ENCODE measurements at regions not wholly inside any gene's neighbourhood (a gene's known extent, or its start where the extent isn't known, plus 50 kb on each side); places are given as distances from the start of the nearest gene placed in this dataset.
"Not testable (repeated sequence)": the region's sequence is repeated elsewhere in the genome, so short reads cannot be mapped to it uniquely, and the experiment has no call there.

DNA sequence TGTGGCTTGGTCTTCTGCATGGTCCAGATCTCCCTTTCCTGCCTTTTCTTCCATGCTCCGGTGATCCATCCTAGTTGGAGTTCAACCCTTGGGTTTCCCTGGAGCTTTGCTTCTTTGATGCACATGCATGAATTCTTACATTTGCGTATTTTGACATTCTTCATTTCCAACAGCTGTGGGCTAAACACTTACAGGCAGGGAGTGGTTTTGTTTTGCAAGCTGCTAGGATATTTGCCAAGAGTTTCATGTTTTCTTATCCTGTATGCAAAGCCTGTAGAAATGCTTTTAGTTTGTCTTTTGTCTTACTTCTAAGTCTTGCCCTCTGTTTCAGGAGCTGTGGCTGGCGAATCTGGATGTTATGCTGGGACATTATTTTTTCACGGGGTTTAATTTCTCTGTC is 90.3 kb upstream of the PAXBP1 start:
- no peaks in the 10 kb centered on the region for H3K4me1 Mint-ChIP-seq
- peaks cover 7% of the 10 kb centered on the region for H3K9me3 Mint-ChIP-seq
- peaks cover 11% of the 10 kb centered on the region for H3K27me3 Mint-ChIP-seq
- H3K4me3 Mint-ChIP-seq = no peak overlapping the region
- H3K27ac Mint-ChIP-seq = no peak overlapping the region
- ATAC-seq (ENCODE audit: low read depth) (no peak), DNase-seq (ENCODE audit: low spot score in 2 of 2) (no peak)
- no peaks in the 10 kb centered on the region for H3K36me3 Mint-ChIP-seq

DNA sequence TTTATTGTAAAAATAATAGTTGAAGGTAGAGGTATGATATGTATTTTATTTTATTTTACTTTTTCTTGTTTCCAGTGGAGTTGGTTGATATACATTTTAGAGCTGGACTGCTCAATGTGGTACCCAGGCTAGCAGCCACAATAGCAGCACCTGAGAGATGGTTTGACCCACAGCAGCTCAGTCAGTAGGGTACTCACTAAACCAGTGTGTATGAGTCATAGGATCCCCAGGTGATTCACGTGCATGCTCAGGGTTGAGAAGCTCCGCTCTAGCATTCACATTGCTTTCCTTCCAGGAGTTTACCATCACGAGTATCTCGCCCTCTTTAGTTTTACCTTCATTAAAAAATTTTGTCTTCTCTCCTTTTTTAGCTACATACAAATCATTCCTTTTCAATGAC is 96.0 kb upstream of the PAXBP1 start:
- no peak overlapping the region for H3K27ac Mint-ChIP-seq
- DNase-seq (ENCODE audit: low spot score in 2 of 2) (no peak), ATAC-seq (ENCODE audit: low read depth) (no peak)
- peaks cover 27% of the 10 kb centered on the region for H3K27me3 Mint-ChIP-seq
- H3K9me3 Mint-ChIP-seq = no peaks in the 10 kb centered on the region
- no peaks in the 10 kb centered on the region for H3K36me3 Mint-ChIP-seq
- no peaks in the 10 kb centered on the region for H3K4me1 Mint-ChIP-seq
- no peak overlapping the region for H3K4me3 Mint-ChIP-seq

GRCh38 chr21:32868631-32869454 is 97.3 kb upstream of the PAXBP1 start:
- no peaks in the 10 kb centered on the region for H3K36me3 Mint-ChIP-seq
- H3K27me3 Mint-ChIP-seq = peaks cover 25% of the 10 kb centered on the region
- H3K27ac Mint-ChIP-seq = no peak overlapping the region
- H3K4me1 Mint-ChIP-seq = no peaks in the 10 kb centered on the region
- ATAC-seq (ENCODE audit: low read depth) (no peak), DNase-seq (ENCODE audit: low spot score in 2 of 2) (no peak)
- no peaks in the 10 kb centered on the region for H3K9me3 Mint-ChIP-seq
- no peak overlapping the region for H3K4me3 Mint-ChIP-seq

DNA sequence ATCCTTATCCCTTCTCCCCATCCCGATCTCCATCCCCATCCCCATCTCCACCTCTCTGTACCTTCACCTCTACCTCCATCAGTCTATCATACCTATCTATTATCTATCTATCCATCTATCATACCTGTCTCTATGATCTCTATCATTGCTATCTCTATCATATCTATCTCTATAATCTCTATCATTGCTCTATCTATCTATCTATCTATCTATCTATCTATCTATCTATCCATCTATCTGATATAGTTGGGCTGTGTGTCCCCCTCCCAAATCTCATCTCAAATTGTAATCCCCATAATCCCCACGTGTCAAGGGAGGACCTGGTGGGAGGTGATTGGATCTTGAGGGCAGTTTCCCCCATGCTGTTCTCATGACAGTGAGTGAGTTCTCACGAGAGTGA is 97.9 kb upstream of the PAXBP1 start:
- no peaks in the 10 kb centered on the region for H3K4me1 Mint-ChIP-seq
- peaks cover 28% of the 10 kb centered on the region for H3K27me3 Mint-ChIP-seq
- no peak overlapping the region for H3K4me3 Mint-ChIP-seq
- H3K36me3 Mint-ChIP-seq = no peaks in the 10 kb centered on the region
- no peaks in the 10 kb centered on the region for H3K9me3 Mint-ChIP-seq
- H3K27ac Mint-ChIP-seq = no peak overlapping the region
- no peak for DNase-seq (ENCODE audit: low spot score in 2 of 2)
- ATAC-seq (ENCODE audit: low read depth) = no peak

GRCh38 chr21:32876426-32876825 is 104.9 kb upstream of the PAXBP1 start:
- Mint-ChIP-seq H3K27ac (no peak overlapping the region), H3K27me3 (peaks cover 15% of the 10 kb centered on the region), H3K9me3 (no peaks in the 10 kb centered on the region), H3K4me3 (no peak overlapping the region), H3K36me3 (no peaks in the 10 kb centered on the region), H3K4me1 (peaks cover 4% of the 10 kb centered on the region)
- no peak for ATAC-seq (ENCODE audit: low read depth)
- DNase-seq (ENCODE audit: low spot score in 2 of 2) = no peak

DNA sequence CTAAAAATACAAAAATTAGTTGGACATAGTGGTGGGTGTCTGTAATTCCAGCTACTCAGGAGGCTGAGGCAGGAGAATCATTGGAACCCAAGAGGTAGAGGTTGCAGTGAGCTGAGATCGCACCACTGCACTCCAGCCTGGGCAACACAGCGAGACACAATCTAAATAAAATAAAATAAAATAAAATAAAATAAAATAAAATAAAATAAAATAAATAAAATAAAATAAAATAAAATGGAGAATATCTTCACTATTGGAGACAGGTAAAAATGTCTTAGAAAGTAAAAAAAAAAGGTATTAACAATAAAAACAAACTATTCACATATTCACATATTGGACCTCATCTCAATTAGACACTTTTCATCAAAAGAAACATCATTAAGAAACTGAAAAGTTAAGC is 106.3 kb upstream of the PAXBP1 start:
- not testable (repeated sequence) for H3K4me3 Mint-ChIP-seq; H3K36me3 Mint-ChIP-seq; DNase-seq (ENCODE audit: low spot score in 2 of 2); H3K27ac Mint-ChIP-seq; ATAC-seq (ENCODE audit: low read depth); H3K4me1 Mint-ChIP-seq; H3K9me3 Mint-ChIP-seq
- H3K27me3 Mint-ChIP-seq = peaks cover 13% of the 10 kb centered on the region

GRCh38 chr21:32878661-32879060 is 107.1 kb upstream of the PAXBP1 start:
- no peak for ATAC-seq (ENCODE audit: low read depth)
- Mint-ChIP-seq H3K36me3 (no peaks in the 10 kb centered on the region), H3K4me3 (no peak overlapping the region)

GRCh38 chr21:32881458-32881857 is 109.9 kb upstream of the PAXBP1 start:
- no peak for DNase-seq (ENCODE audit: low spot score in 2 of 2)
- no peaks in the 10 kb centered on the region for H3K36me3 Mint-ChIP-seq
- H3K27ac Mint-ChIP-seq = no peak overlapping the region
- H3K9me3 Mint-ChIP-seq = no peaks in the 10 kb centered on the region
- H3K4me1 Mint-ChIP-seq = peaks cover 5% of the 10 kb centered on the region
- no peak for ATAC-seq (ENCODE audit: low read depth)
- no peak overlapping the region for H3K4me3 Mint-ChIP-seq
- H3K27me3 Mint-ChIP-seq = peaks cover 11% of the 10 kb centered on the region

More at GRCh38 chr21:32878661-32879060, 107.1 kb upstream of the PAXBP1 start:
- no peak for DNase-seq (ENCODE audit: low spot score in 2 of 2)
- no peaks in the 10 kb centered on the region for H3K9me3 Mint-ChIP-seq
- no peak overlapping the region for H3K27ac Mint-ChIP-seq
- H3K27me3 Mint-ChIP-seq = peaks cover 13% of the 10 kb centered on the region
- peaks cover 4% of the 10 kb centered on the region for H3K4me1 Mint-ChIP-seq

DNA sequence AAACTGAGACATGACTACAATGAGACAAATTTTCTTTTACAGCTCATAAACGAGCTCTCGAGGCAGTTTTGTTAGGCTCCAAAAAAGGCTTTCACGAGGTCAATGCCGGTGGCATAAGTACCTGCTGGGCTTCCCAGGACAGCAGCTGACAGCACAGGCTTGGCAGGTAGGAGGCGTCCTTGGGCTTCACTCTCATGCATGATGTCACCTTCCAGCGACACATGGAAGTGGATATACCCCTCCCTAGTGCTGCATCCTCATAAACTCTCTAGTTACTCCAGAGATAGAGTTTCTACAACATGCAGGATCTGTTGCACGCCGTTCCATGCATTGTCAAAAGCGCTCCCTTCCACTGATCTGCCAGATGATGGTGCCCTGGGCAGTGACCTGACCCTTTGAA is 112.5 kb upstream of the PAXBP1 start:
- no peaks in the 10 kb centered on the region for H3K36me3 Mint-ChIP-seq
- no peaks in the 10 kb centered on the region for H3K9me3 Mint-ChIP-seq
- ATAC-seq (ENCODE audit: low read depth) (no peak), DNase-seq (ENCODE audit: low spot score in 2 of 2) (no peak)
- H3K27me3 Mint-ChIP-seq = peaks cover 18% of the 10 kb centered on the region
- peaks cover 3% of the 10 kb centered on the region for H3K4me1 Mint-ChIP-seq
- no peak overlapping the region for H3K27ac Mint-ChIP-seq
- H3K4me3 Mint-ChIP-seq = no peak overlapping the region

GRCh38 chr21:32886339-32886738 is 114.8 kb upstream of the PAXBP1 start:
- Mint-ChIP-seq H3K4me3 (no peak overlapping the region), H3K27ac (no peak overlapping the region)
- DNase-seq (ENCODE audit: low spot score in 2 of 2) = no peak

GRCh38 chr21:32887026-32887425 is 115.5 kb upstream of the PAXBP1 start:
- Mint-ChIP-seq H3K4me3 (no peak overlapping the region), H3K9me3 (no peaks in the 10 kb centered on the region), H3K4me1 (peaks cover 3% of the 10 kb centered on the region), H3K36me3 (no peaks in the 10 kb centered on the region), H3K27me3 (peaks cover 24% of the 10 kb centered on the region), H3K27ac (no peak overlapping the region)
- DNase-seq (ENCODE audit: low spot score in 2 of 2) (no peak), ATAC-seq (ENCODE audit: low read depth) (no peak)

More at GRCh38 chr21:32886339-32886738, 114.8 kb upstream of the PAXBP1 start:
- Mint-ChIP-seq H3K36me3 (no peaks in the 10 kb centered on the region), H3K4me1 (peaks cover 3% of the 10 kb centered on the region), H3K9me3 (no peaks in the 10 kb centered on the region), H3K27me3 (peaks cover 24% of the 10 kb centered on the region)
- ATAC-seq (ENCODE audit: low read depth) = no peak

- Mint-ChIP-seq H3K4me3 (no peak overlapping the region), H3K27ac (no peak overlapping the region), H3K27me3 (peaks cover 29% of the 10 kb centered on the region), H3K9me3 (no peaks in the 10 kb centered on the region), H3K4me1 (peaks cover 4% of the 10 kb centered on the region), H3K36me3 (no peaks in the 10 kb centered on the region)
- ATAC-seq (ENCODE audit: low read depth) (no peak), DNase-seq (ENCODE audit: low spot score in 2 of 2) (no peak)
Observed at GRCh38 chr21:32888971-32889370, 117.4 kb upstream of the PAXBP1 start.

GRCh38 chr21:32889596-32889995 is 118.0 kb upstream of the PAXBP1 start:
- ATAC-seq (ENCODE audit: low read depth) (no peak), DNase-seq (ENCODE audit: low spot score in 2 of 2) (no peak)
- Mint-ChIP-seq H3K9me3 (no peaks in the 10 kb centered on the region), H3K27me3 (peaks cover 29% of the 10 kb centered on the region), H3K4me1 (peaks cover 4% of the 10 kb centered on the region), H3K27ac (no peak overlapping the region), H3K36me3 (no peaks in the 10 kb centered on the region), H3K4me3 (no peak overlapping the region)

DNA sequence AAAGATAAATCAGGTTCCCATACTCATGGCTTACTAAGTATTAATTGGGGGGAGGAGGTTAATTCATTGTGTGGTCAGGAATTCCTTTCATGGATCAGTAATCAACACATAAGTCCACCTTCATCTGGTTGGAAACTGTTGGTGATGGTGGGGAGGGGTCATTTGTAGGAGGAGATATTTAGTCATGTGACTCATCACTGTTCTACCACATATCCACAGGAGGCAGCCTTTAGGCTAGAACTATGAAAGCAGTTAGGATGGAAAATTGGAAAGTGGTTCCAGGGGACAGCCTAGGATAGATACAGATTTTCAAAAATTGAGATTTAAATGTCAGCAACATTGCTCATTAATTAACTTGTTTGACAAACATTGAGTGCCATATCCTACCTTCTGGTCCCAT is 122.8 kb upstream of the PAXBP1 start:
- Mint-ChIP-seq H3K27ac (no peak overlapping the region), H3K9me3 (peaks cover 2% of the 10 kb centered on the region), H3K36me3 (no peaks in the 10 kb centered on the region), H3K4me1 (peaks cover 2% of the 10 kb centered on the region), H3K27me3 (peaks cover 18% of the 10 kb centered on the region), H3K4me3 (no peak overlapping the region)
- DNase-seq (ENCODE audit: low spot score in 2 of 2) (no peak), ATAC-seq (ENCODE audit: low read depth) (no peak)

DNA sequence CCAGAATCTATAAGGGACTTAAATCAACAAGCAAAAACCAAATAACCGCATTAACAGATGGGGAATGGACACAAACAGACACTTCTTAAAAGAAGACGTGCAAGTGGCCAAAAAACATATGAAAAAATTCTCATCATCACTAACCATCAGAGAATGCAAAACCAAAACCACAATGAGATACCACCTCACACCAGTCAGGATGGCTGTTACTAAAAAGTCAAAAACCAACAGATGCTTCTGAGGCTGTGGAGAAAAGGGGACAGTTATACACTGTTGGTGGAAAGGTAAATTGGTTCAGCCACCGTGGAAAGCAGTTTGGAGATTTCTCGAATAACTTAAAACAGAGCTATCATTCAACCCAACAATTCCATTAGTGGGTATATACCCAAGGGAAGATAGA is 124.9 kb upstream of the OLIG2 start:
- ATAC-seq (ENCODE audit: low read depth) (no peak), DNase-seq (ENCODE audit: low spot score in 2 of 2) (no peak)
- H3K4me1 Mint-ChIP-seq = no peaks in the 10 kb centered on the region
- peaks cover 2% of the 10 kb centered on the region for H3K9me3 Mint-ChIP-seq
- H3K36me3 Mint-ChIP-seq = no peaks in the 10 kb centered on the region
- H3K27me3 Mint-ChIP-seq = peaks cover 18% of the 10 kb centered on the region
- no peak overlapping the region for H3K27ac Mint-ChIP-seq
- H3K4me3 Mint-ChIP-seq = no peak overlapping the region

Measured in memory B cell (primary cell).